ENCODE measurements at regions not wholly inside any gene's neighbourhood (a gene's known extent, or its start where the extent isn't known, plus 50 kb on each side); places are given as distances from the start of the nearest gene placed in this dataset.

GRCh38 chr2:164187121-164187520 lies 434.2 kb downstream of the GRB14 start:
- TF ChIP-seq CTCF (IDR thresholded peaks at IDR 0.05) (no peak), POLR2A (IDR thresholded peaks at IDR 0.05) (no peak)

All from Peyer's patch (tissue), 4 donors.